GM12891 (cell line): ENCODE measurements at regions not wholly inside any gene's neighbourhood (a gene's known extent, or its start where the extent isn't known, plus 50 kb on each side); places are given as distances from the start of the nearest gene placed in this dataset.
"Not testable (repeated sequence)": the region's sequence is repeated elsewhere in the genome, so short reads cannot be mapped to it uniquely, and the experiment has no call there.

Source experiments
- DNase-seq: peaks from one replicate; pipeline ENCODE4 v3.0.0; 2011; ENCODE audit warnings: low spot score; ENCODE audit not compliant: insufficient read length
- FAIRE-seq: peaks from 2 replicates; lab custom pipeline; 2011; peaks lifted over from hg19 to GRCh38; lab: Jason Lieb, UNC
- PAX5 ChIP-seq: IDR thresholded peaks from 2 replicates; pipeline ENCODE4 v1.6.1; 2011; ENCODE audit warnings: low read length, moderate library complexity, mild to moderate bottlenecking; ENCODE audit not compliant: insufficient read depth, severe bottlenecking
- POLR2A ChIP-seq: IDR thresholded peaks from 2 replicates; pipeline ENCODE4 v1.6.1; 2011; ENCODE audit warnings: low read depth, low read length, control low read depth
- POLR2AphosphoS5 ChIP-seq: IDR thresholded peaks from 2 replicates; pipeline ENCODE4 v1.6.1; 2011; ENCODE audit warnings: low read depth, low read length, control low read depth
- POU2F2 ChIP-seq: IDR thresholded peaks from 2 replicates; pipeline ENCODE4 v1.6.1; 2011; ENCODE audit warnings: low read depth, mild to moderate bottlenecking, control low read depth, low read length, moderate library complexity
- SPI1 ChIP-seq: IDR thresholded peaks from 2 replicates; pipeline ENCODE4 v1.6.1; 2011; ENCODE audit warnings: low read depth, low read length, control low read depth
- TAF1 ChIP-seq: IDR thresholded peaks from 2 replicates; pipeline ENCODE4 v1.6.1; 2011; ENCODE audit warnings: low read depth, low read length, control low read depth

GRCh38 chr1:61028136-61028535 lies 54.2 kb upstream of the NFIA start:
- FAIRE-seq (no peak), DNase-seq (no peak)
- no peak for TF ChIP-seq PAX5
- TF ChIP-seq POLR2AphosphoS5, result no peak
- TF ChIP-seq POU2F2, result no peak
- TF ChIP-seq SPI1, result no peak
- no peak for TF ChIP-seq TAF1
- no peak for TF ChIP-seq POLR2A

GRCh38 chr1:61018068-61018467 lies 64.3 kb upstream of the NFIA start:
- not testable (repeated sequence) for DNase-seq, FAIRE-seq

- FAIRE-seq (no peak), DNase-seq (no peak)
- TF ChIP-seq POLR2AphosphoS5 (no peak), TAF1 (no peak), POU2F2 (no peak), SPI1 (no peak), PAX5 (no peak), POLR2A (no peak)
These were observed 64.7 kb upstream of the NFIA start for GRCh38 chr1:61017651-61018050.

GRCh38 chr1:61013946-61014667 lies 68.3 kb upstream of the NFIA start:
- TF ChIP-seq PAX5 (no peak), POU2F2 (no peak)
- FAIRE-seq (no peak), DNase-seq (no peak)

GRCh38 chr1:61013189-61013945 lies 69.0 kb upstream of the NFIA start:
- no peak for TF ChIP-seq PAX5
- no peak for TF ChIP-seq POLR2A
- no peak for TF ChIP-seq POLR2AphosphoS5
- no peak for TF ChIP-seq TAF1
- TF ChIP-seq POU2F2, result no peak
- no peak for TF ChIP-seq SPI1
- FAIRE-seq, result no peak
- no peak for DNase-seq

GRCh38 chr1:61012341-61012761 lies 70.0 kb upstream of the NFIA start:
- FAIRE-seq (no peak), DNase-seq (no peak)
- TF ChIP-seq POLR2A (no peak), POLR2AphosphoS5 (no peak), TAF1 (no peak), SPI1 (no peak), POU2F2 (no peak), PAX5 (no peak)

- FAIRE-seq (no peak), DNase-seq (no peak)
- TF ChIP-seq SPI1 (no peak), POU2F2 (no peak), TAF1 (no peak), POLR2AphosphoS5 (no peak), POLR2A (no peak), PAX5 (no peak)
These were observed 70.6 kb upstream of the NFIA start for GRCh38 chr1:61011561-61012263.

- FAIRE-seq, result no peak
- DNase-seq, result no peak
- no peak for TF ChIP-seq PAX5
- no peak for TF ChIP-seq POLR2AphosphoS5
- no peak for TF ChIP-seq POU2F2
- TF ChIP-seq SPI1, result no peak
- TF ChIP-seq POLR2A, result no peak
- no peak for TF ChIP-seq TAF1
These were observed 74.6 kb upstream of the NFIA start for GRCh38 chr1:61007534-61008364.
